Esophagus squamous epithelium (tissue), 4 donors: ENCODE measurements at regions not wholly inside any gene's neighbourhood (a gene's known extent, or its start where the extent isn't known, plus 50 kb on each side); places are given as distances from the start of the nearest gene placed in this dataset.

Experiments
- CTCF ChIP-seq, 6 experiments: fragments of 450-650 bp in 4 of 6; fragments of 200-600 bp in 2 of 6; sonication (generic) in 2 of 6; IDR thresholded peaks; one replicate each; pipeline ENCODE4 v1.5.1; 2016 to 2019; ENCODE audit warnings: antibody characterized with exemption in 6 of 6, mild to moderate bottlenecking in 4 of 6, moderate library complexity in 4 of 6
- POLR2A ChIP-seq, 4 donors: fragments of 450-650 bp; IDR thresholded peaks; one replicate each; pipeline ENCODE4 v1.6.1; 2017; ENCODE audit warnings: antibody characterized with exemption in 4 of 4, mild to moderate bottlenecking in 4 of 4, moderate library complexity in 3 of 4

- TF ChIP-seq CTCF (IDR thresholded peaks at IDR 0.05) (no peak), POLR2A (IDR thresholded peaks at IDR 0.05) (no peak)
Measured at GRCh38 chr2:216554755-216555154, 56.1 kb downstream of the RPL37A start.
